B cell (primary cell): ENCODE measurements at regions not wholly inside any gene's neighbourhood (a gene's known extent, or its start where the extent isn't known, plus 50 kb on each side); places are given as distances from the start of the nearest gene placed in this dataset.

Experiments
- ATAC-seq: fragments of 200-7000 bp; cut with Tn5 transposase; one replicate; pipeline ENCODE4 v1.10.0; 2021; ENCODE audit warnings: low read depth, mild to moderate bottlenecking, moderate number of reproducible peaks, moderate library complexity
- CTCF ChIA-PET: fragments of 350-600 bp; sonication (Branson Sonifier 250); formaldehyde crosslinking; loops from one replicate; lab custom pipeline; 2021; ENCODE audit warnings: antibody characterized with exemption, inconsistent platforms; lab: Charles Lee
- POLR2A ChIA-PET: fragments of 350-600 bp; sonication (Branson Sonifier 250); formaldehyde crosslinking; loops from one replicate; lab custom pipeline; 2021; ENCODE audit warnings: antibody characterized with exemption; lab: Charles Lee
- DNase-seq: peaks from one replicate; pipeline ENCODE4 v3.0.0; 2013
- H2AFZ ChIP-seq: 2 replicates; pipeline ENCODE4 v1.6.1; 2012; ENCODE audit warnings: mild to moderate bottlenecking, low read depth, low read length; ENCODE audit not compliant: insufficient read depth, poor library complexity, severe bottlenecking
- H3K27ac ChIP-seq, 2 donors: 1 replicate in 1 of 2; 2 replicates in 1 of 2; pipeline ENCODE4 v1.5.1; 2012 to 2013; ENCODE audit warnings: low read length in 2 of 2, mild to moderate bottlenecking in 2 of 2, moderate library complexity in 1 of 2
- H3K27me3 ChIP-seq, 4 experiments: fragments of 200-600 bp in 1 of 4; sonication (generic) in 1 of 4; replicated peaks in 1 of 4; 1 replicate in 2 of 4; 2 replicates in 2 of 4; pipeline versions ENCODE4 v1.6.1 to v1.7.0; 2013 to 2016; ENCODE audit warnings: low read length in 3 of 4, mild to moderate bottlenecking in 2 of 4, mixed read lengths in 1 of 4, moderate library complexity in 1 of 4; ENCODE audit not compliant: insufficient read depth in 4 of 4, control insufficient read depth in 3 of 4; ENCODE audit errors: control extremely low read depth in 1 of 4
- H3K36me3 ChIP-seq, 2 experiments: replicated peaks in 1 of 2; 1 replicate in 1 of 2; 2 replicates in 1 of 2; pipeline versions ENCODE4 v1.6.1 to v1.7.1; 2013; ENCODE audit warnings: low read length in 1 of 2; ENCODE audit not compliant: insufficient read depth in 2 of 2, control insufficient read depth in 1 of 2; ENCODE audit errors: control extremely low read depth in 1 of 2, extremely low read depth in 1 of 2
- H3K4me1 ChIP-seq, 2 donors: fragments of 200-600 bp in 1 of 2; sonication (generic) in 1 of 2; 1 replicate in 1 of 2; 2 replicates in 1 of 2; pipeline versions ENCODE4 v1.5.1 to v1.6.1; 2013 to 2017; ENCODE audit warnings: low read length in 2 of 2; ENCODE audit not compliant: control insufficient read depth in 2 of 2, insufficient read depth in 2 of 2
- H3K4me2 ChIP-seq: replicated peaks from 2 replicates; pipeline ENCODE3; 2012; ENCODE audit warnings: mild to moderate bottlenecking, low read depth, low read length; ENCODE audit not compliant: poor library complexity, severe bottlenecking
- H3K4me3 ChIP-seq, 5 experiments: fragments of 200-600 bp in 1 of 5; sonication (generic) in 1 of 5; 1 replicate in 3 of 5; 2 replicates in 2 of 5; pipeline versions ENCODE4 v1.5.1 to v1.7.0; 2011 to 2016; ENCODE audit warnings: low read length in 4 of 5, mild to moderate bottlenecking in 4 of 5, low read depth in 2 of 5, control low read depth in 1 of 5, moderate library complexity in 1 of 5; ENCODE audit not compliant: insufficient read depth in 1 of 5; ENCODE audit errors: control extremely low read depth in 1 of 5, extremely low read depth in 1 of 5
- H3K79me2 ChIP-seq: fragments of 200-600 bp; sonication (generic); one replicate; pipeline ENCODE4 v1.6.0; 2016; ENCODE audit warnings: low read length; ENCODE audit not compliant: control insufficient read depth, insufficient read depth
- H3K9ac ChIP-seq: fragments of 200-600 bp; sonication (generic); 2 replicates; pipeline ENCODE4 v1.6.1; 2017; ENCODE audit warnings: mild to moderate bottlenecking, low read length, moderate library complexity
- H3K9me3 ChIP-seq, 3 donors: one replicate each; pipeline versions ENCODE4 v1.6.1 to v1.7.1; 2013; ENCODE audit warnings: low read length in 2 of 3; ENCODE audit not compliant: control insufficient read depth in 2 of 3, insufficient read depth in 1 of 3; ENCODE audit errors: control extremely low read depth in 1 of 3
- H4K20me1 ChIP-seq: 2 replicates; pipeline ENCODE4 v1.6.0; 2012; ENCODE audit warnings: mild to moderate bottlenecking, low read length; ENCODE audit not compliant: insufficient read depth, control insufficient read depth, poor library complexity, severe bottlenecking
- H3K27ac Mint-ChIP-seq: one replicate; pipeline ENCODE4 v1.8.0; 2021; ENCODE audit warnings: mixed read lengths
- H3K27me3 Mint-ChIP-seq: one replicate; pipeline ENCODE4 v1.8.0; 2021; ENCODE audit warnings: mixed read lengths
- H3K4me1 Mint-ChIP-seq: one replicate; pipeline ENCODE4 v1.8.0; 2021; ENCODE audit warnings: mixed read lengths
- H3K4me3 Mint-ChIP-seq: one replicate; pipeline ENCODE4 v1.8.0; 2021; ENCODE audit warnings: mixed read lengths
- H3K9me3 Mint-ChIP-seq: one replicate; pipeline ENCODE4 v1.8.0; 2022; ENCODE audit warnings: mixed read lengths; ENCODE audit not compliant: insufficient read depth
- EZH2 ChIP-seq: IDR thresholded peaks from 2 replicates; pipeline ENCODE4 v1.6.1; 2012; ENCODE audit warnings: borderline replicate concordance, low read depth, mild to moderate bottlenecking, moderate library complexity, low read length; ENCODE audit not compliant: insufficient read depth, poor library complexity, severe bottlenecking
- WGBS: methylation state at CpG from one replicate; pipeline ENCODE4 v1.1.5; 2013; ENCODE audit warnings: missing lambda C conversion rate; ENCODE audit not compliant: insufficient coverage; 5-methylcytosine and 5-hydroxymethylcytosine counted together
- intact Hi-C: fragments of 100-400 bp; cut with micrococcal nuclease; formaldehyde crosslinking; loops from one replicate; pipeline ENCODE4 v1.10.0; 2022
- TF ChIP-seq, protein P1 (sequence below): fragments of 200-600 bp; IDR thresholded peaks from one replicate; pipeline ENCODE4 v1.8.0; 2022; ENCODE audit warnings: antibody characterized with exemption, mild to moderate bottlenecking

DNA sequence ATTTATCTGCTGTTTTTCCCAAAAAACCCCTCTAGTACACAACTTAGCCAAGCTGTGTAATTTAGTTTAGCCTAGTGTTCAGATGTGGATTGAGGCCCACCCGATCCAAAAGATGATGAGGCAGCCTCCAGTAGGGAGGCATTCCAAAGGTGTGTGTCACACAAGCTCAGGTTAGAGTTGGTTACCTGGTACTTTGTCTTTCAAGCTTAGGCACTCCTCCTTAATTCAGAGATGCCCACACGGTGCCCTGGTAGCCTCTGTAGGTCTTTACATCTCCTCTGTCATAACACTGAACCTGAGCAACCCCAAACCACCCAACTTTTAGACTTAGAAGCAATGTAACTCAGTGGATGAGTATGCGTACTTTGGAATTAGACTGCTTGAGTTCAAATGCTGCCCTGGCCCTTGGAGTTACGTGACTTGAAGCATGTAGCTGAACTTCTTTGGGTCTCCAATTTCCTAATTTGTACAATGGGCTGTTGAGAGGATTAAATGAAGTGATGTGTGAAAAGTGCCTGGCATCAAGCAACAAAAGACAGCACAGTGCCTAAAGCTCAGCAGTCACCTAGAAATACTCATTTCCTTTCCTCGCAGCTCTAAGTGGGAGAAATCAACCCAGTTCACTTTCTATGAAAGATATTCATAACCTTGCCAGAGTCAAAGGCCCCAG lies 284.6 kb upstream of the RARB start:
- Histone ChIP-seq H3K4me1 (no peaks in the 10 kb centered on the region), H4K20me1 (no peaks in the 10 kb centered on the region), H3K27ac (no peak overlapping the region), H3K36me3 (no peaks in the 10 kb centered on the region), H3K4me2 (no peak overlapping the region), H2AFZ (no peak overlapping the region), H3K9ac (no peak overlapping the region), H3K4me3 (no peak overlapping the region), H3K9me3 (peaks cover 0 to 3% (median 2%) of the 10 kb centered on the region in 3 donors), H3K79me2 (no peaks in the 10 kb centered on the region), H3K27me3 (no peaks in the 10 kb centered on the region)
- no peak for ATAC-seq
- intact Hi-C loops, result no loop called here
- POLR2A ChIA-PET, result no interaction called here
- CTCF ChIA-PET, result no interaction called here
- no peaks in the 10 kb centered on the region for H3K9me3 Mint-ChIP-seq
- H3K27me3 Mint-ChIP-seq, result no peaks in the 10 kb centered on the region
- H3K4me3 Mint-ChIP-seq, result no peak overlapping the region
- H3K4me1 Mint-ChIP-seq, result no peaks in the 10 kb centered on the region
- no peak overlapping the region for H3K27ac Mint-ChIP-seq
- TF ChIP-seq, protein P1, sequence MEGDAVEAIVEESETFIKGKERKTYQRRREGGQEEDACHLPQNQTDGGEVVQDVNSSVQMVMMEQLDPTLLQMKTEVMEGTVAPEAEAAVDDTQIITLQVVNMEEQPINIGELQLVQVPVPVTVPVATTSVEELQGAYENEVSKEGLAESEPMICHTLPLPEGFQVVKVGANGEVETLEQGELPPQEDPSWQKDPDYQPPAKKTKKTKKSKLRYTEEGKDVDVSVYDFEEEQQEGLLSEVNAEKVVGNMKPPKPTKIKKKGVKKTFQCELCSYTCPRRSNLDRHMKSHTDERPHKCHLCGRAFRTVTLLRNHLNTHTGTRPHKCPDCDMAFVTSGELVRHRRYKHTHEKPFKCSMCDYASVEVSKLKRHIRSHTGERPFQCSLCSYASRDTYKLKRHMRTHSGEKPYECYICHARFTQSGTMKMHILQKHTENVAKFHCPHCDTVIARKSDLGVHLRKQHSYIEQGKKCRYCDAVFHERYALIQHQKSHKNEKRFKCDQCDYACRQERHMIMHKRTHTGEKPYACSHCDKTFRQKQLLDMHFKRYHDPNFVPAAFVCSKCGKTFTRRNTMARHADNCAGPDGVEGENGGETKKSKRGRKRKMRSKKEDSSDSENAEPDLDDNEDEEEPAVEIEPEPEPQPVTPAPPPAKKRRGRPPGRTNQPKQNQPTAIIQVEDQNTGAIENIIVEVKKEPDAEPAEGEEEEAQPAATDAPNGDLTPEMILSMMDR, result no peak
- TF ChIP-seq EZH2, result no peak
- DNase-seq, result no peak
- 48% methylated on average over 2 of the region's 5 CpGs for WGBS

DNA sequence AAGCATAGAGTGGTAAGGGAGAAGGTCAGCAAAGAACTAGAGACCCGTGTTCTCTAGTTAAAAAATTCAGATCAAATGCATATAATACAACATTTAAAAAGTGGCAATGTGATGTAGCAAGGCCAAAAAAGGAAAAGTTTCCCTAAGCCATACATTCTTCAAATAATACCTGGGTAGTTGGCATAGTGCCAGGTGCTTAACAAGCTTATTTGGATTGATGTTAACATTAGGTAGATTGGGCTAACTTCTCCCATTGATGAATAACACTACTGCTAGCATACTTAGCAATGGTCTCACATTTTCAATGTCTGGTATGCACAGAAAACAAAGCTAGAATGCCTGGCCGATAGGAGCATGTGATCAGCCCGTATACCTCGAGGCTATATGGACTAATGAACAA lies 283.6 kb upstream of the RARB start:
- no peak for ATAC-seq
- DNase-seq, result no peak
- Histone ChIP-seq H3K4me2 (no peak overlapping the region), H3K27ac (no peak overlapping the region), H3K9me3 (peaks cover 0 to 3% (median 2%) of the 10 kb centered on the region in 3 donors), H3K4me1 (no peaks in the 10 kb centered on the region), H3K9ac (no peak overlapping the region), H3K27me3 (no peaks in the 10 kb centered on the region), H3K4me3 (no peak overlapping the region), H2AFZ (no peak overlapping the region), H4K20me1 (no peaks in the 10 kb centered on the region), H3K36me3 (no peaks in the 10 kb centered on the region), H3K79me2 (no peaks in the 10 kb centered on the region)
- no peaks in the 10 kb centered on the region for H3K9me3 Mint-ChIP-seq
- H3K27ac Mint-ChIP-seq, result no peak overlapping the region
- H3K4me3 Mint-ChIP-seq, result no peak overlapping the region
- H3K4me1 Mint-ChIP-seq, result no peaks in the 10 kb centered on the region
- ChIA-PET CTCF (no interaction called here), POLR2A (no interaction called here)
- no peaks in the 10 kb centered on the region for H3K27me3 Mint-ChIP-seq
- no peak for TF ChIP-seq EZH2
- TF ChIP-seq, protein P1, result no peak
- intact Hi-C loops, result no loop called here
- no CpG with 5 or more reads among the region's 4 CpGs for WGBS
